ENCODE measurements at regions not wholly inside any gene's neighbourhood (a gene's known extent, or its start where the extent isn't known, plus 50 kb on each side); places are given as distances from the start of the nearest gene placed in this dataset.

DNA sequence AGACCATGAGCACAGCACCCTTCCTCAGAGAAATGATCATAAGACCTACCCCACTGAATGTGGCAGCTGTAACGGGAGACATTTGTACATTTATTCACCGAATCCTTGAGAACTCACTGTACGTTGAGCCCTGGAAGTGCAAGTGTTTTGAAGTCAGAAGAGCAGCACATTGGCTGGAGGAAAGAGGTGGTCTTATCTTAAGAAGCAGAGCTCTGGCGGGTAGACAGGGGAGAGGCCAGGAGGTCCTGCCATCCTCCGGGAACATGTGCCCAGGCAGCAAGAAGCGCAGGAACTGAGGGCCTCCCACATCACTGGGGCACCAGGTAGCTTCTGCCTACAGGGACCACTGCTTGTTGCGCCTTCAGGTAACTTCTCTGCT is 169.2 kb upstream of the IRF2BP2 start:
- Mint-ChIP-seq H3K27ac (no peak overlapping the region), H3K27me3 (ENCODE audit: insufficient read depth) (peaks cover 1% of the 10 kb centered on the region), H3K36me3 (ENCODE audit: low read depth) (peaks cover 7% of the 10 kb centered on the region), H3K9me3 (no peaks in the 10 kb centered on the region; the same call in 1 of the 2 replicates), H3K4me3 (no peak overlapping the region), H3K4me1 (ENCODE audit: low read depth) (no peaks in the 10 kb centered on the region)
- TF ChIP-seq, protein P1, sequence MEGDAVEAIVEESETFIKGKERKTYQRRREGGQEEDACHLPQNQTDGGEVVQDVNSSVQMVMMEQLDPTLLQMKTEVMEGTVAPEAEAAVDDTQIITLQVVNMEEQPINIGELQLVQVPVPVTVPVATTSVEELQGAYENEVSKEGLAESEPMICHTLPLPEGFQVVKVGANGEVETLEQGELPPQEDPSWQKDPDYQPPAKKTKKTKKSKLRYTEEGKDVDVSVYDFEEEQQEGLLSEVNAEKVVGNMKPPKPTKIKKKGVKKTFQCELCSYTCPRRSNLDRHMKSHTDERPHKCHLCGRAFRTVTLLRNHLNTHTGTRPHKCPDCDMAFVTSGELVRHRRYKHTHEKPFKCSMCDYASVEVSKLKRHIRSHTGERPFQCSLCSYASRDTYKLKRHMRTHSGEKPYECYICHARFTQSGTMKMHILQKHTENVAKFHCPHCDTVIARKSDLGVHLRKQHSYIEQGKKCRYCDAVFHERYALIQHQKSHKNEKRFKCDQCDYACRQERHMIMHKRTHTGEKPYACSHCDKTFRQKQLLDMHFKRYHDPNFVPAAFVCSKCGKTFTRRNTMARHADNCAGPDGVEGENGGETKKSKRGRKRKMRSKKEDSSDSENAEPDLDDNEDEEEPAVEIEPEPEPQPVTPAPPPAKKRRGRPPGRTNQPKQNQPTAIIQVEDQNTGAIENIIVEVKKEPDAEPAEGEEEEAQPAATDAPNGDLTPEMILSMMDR (IDR thresholded peaks at IDR 0.05), result no peak
- no peak for DNase-seq

DNA sequence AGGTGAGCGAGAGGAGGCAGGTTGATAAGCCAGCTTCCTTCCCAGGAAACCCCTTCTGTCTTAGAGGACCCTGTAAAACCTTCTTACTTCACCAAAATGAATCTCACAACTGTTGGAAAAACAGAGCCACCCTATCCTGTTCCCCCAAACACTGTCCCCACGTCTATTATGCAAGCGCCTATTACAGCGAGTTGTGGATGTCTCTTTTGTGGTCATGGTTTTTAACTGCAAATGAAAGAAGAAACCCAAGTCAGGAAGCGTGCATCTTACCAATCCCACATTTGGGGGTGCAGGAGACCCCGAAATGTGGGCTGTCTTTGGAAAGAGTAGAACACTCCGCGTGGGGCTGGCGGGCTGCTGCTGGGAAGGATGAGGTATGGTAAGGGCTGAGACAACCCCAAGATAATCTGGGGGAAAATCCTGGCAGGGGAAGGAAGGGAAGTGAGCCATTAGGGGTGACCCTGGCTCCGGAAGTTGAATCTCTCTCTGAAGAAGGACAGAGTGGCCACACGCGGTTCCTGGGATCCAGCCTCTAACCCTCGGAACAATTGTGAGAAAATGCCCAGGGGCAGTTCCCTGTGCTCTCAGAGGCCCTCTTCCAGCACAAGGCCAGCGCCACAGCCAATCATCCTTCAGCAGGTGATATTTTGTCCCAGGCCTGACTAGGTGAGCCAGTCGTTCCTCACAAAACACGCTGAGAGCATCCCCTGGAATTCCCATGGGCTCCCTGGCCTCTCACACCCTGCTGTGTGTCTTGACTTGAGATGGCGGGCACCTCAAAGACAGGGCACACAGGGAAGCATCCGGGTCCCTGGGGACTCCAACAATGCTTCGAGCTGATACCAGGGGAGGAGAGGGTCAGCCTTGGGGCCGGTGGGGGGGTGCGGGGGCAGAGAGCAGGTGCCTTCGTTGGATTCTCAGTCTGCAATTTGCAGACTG is 168.5 kb upstream of the IRF2BP2 start:
- H3K27ac Mint-ChIP-seq, result no peak overlapping the region
- no peaks in the 10 kb centered on the region for H3K4me1 Mint-ChIP-seq (ENCODE audit: low read depth)
- DNase-seq, result no peak
- no peak overlapping the region for H3K4me3 Mint-ChIP-seq
- TF ChIP-seq, protein P1 (IDR thresholded peaks at IDR 0.05), result no peak
- H3K36me3 Mint-ChIP-seq (ENCODE audit: low read depth), result peaks cover 7% of the 10 kb centered on the region
- H3K27me3 Mint-ChIP-seq (ENCODE audit: insufficient read depth), result no peaks in the 10 kb centered on the region; the same call in 1 of the 2 replicates
- no peaks in the 10 kb centered on the region; the same call in 1 of the 2 replicates for H3K9me3 Mint-ChIP-seq

DNA sequence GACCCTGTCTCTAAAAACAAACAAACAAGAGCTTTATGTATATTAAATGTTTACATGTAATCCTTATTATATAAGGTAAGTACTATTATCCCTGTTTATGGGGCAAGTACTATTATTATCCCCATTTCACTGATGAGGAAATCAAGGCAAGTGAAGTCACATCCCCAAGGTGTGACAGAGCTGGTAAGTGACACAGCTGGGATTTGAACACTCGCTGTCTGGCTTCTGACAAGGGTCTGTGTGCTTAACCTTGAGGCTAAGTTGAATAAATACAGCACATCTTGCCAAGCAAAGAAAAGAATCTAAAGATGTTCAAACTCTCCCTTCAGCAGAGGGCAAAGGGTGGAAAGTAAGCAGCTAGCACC is 167.9 kb upstream of the IRF2BP2 start:
- Mint-ChIP-seq H3K27me3 (ENCODE audit: insufficient read depth) (no peaks in the 10 kb centered on the region; the same call in 1 of the 2 replicates), H3K4me3 (no peak overlapping the region), H3K27ac (no peak overlapping the region), H3K36me3 (ENCODE audit: low read depth) (peaks cover 10% of the 10 kb centered on the region), H3K4me1 (ENCODE audit: low read depth) (peaks cover 4% of the 10 kb centered on the region), H3K9me3 (no peaks in the 10 kb centered on the region; the same call in 1 of the 2 replicates)
- no peak for DNase-seq
- TF ChIP-seq, protein P1 (IDR thresholded peaks at IDR 0.05), result no peak

DNA sequence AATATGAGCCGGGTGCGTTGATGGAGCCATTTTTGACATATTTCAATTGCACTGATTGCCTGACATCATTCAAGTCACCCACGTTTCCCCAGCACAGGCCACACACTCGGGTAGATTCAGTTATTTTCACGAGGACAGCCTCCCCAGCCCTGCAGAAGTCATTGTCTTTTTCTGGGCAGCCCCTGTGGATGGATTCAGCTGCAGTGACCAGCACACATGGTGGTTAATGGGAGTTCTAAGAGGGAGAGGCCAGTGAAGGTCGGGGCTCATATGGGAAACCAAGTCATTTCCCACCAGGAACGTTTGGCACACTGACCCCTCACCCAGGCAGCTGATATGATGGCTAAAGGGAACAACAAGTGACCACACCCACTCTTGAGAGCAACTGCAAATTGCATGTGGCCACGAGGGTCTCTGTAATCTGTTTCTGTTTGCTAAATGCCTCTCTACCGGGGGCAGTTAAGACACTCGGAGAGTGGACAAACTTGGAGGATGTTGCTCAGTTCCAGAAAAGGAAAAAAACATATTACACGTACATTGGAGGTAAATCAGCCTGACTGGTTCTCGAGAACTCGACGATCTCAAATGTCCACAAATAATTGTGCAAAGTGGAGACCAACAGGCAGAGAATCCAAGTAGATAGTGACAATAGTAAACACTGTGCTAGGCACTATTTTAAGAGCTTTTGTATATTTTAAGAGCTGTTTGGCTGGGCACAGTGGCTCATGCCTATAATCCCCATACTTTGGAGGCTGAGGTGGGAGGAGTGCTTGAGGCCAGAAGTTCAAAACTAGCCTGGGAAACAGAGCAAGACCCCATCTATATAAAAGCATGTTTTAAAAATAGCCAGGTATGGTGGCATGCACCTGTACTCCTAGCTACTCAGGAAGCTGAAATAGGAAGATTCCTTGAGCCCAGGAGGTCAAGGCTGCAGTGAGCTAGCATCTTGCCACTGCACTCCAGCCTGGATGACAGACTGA is 167.2 kb upstream of the IRF2BP2 start:
- H3K36me3 Mint-ChIP-seq (ENCODE audit: low read depth), result peaks cover 13% of the 10 kb centered on the region
- no peaks in the 10 kb centered on the region; the same call in 1 of the 2 replicates for H3K9me3 Mint-ChIP-seq
- H3K27ac Mint-ChIP-seq, result no peak overlapping the region
- peaks cover 10% of the 10 kb centered on the region for H3K4me1 Mint-ChIP-seq (ENCODE audit: low read depth)
- TF ChIP-seq, protein P1 (IDR thresholded peaks at IDR 0.05), result no peak
- DNase-seq, result no peak
- H3K4me3 Mint-ChIP-seq, result no peak overlapping the region
- H3K27me3 Mint-ChIP-seq (ENCODE audit: insufficient read depth), result no peaks in the 10 kb centered on the region; the same call in 1 of the 2 replicates

DNA sequence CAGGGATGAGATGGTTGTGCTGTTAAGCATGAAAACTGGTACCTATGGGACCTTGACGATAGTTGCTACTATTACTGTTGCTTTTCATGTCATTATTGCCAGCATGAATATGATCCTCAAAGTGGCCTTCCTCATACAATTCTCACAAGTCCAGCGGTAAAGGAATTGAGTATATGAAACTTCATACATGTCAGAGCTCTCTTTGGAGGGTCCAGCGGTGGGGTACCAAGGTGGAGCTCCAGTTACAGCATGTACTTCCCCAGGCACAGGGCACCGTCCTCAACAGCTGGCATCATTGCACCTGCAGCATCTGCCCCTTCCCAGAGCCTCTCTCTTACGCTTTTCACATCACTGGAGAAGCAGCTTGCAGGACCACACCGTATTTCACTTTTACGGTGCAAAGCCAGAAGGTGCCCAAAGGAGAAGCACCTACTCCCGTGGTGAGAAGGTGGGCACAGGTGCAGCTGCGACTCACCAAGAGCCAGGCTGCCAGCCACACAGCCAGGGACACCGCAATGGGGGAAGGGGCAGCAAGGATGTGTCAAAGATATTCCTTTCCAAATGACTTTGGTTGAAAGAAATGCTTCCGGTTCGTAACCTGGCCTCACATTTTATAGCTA is 166.4 kb upstream of the IRF2BP2 start:
- H3K36me3 Mint-ChIP-seq (ENCODE audit: low read depth), result peaks cover 13% of the 10 kb centered on the region
- peaks cover 18% of the 10 kb centered on the region for H3K4me1 Mint-ChIP-seq (ENCODE audit: low read depth)
- H3K9me3 Mint-ChIP-seq, result no peaks in the 10 kb centered on the region; the same call in 1 of the 2 replicates
- H3K4me3 Mint-ChIP-seq, result no peak overlapping the region
- no peak overlapping the region for H3K27ac Mint-ChIP-seq
- no peak for DNase-seq
- TF ChIP-seq, protein P1 (IDR thresholded peaks at IDR 0.05), result no peak
- no peaks in the 10 kb centered on the region; the same call in 1 of the 2 replicates for H3K27me3 Mint-ChIP-seq (ENCODE audit: insufficient read depth)
